Upper lobe of left lung (tissue), 6 donors: ENCODE measurements at regions not wholly inside any gene's neighbourhood (a gene's known extent, or its start where the extent isn't known, plus 50 kb on each side); places are given as distances from the start of the nearest gene placed in this dataset.
"Not testable (repeated sequence)": the region's sequence is repeated elsewhere in the genome, so short reads cannot be mapped to it uniquely, and the experiment has no call there.

Source experiments
- ATAC-seq, 2 donors: fragments of 200-7000 bp; cut with Tn5 transposase; one replicate each; pipeline ENCODE4 v1.9.1; 2022; ENCODE audit warnings: mild to moderate bottlenecking in 2 of 2, moderate library complexity in 2 of 2; ENCODE audit not compliant: low FRiP score in 2 of 2
- DNase-seq, 2 donors: peaks; one replicate each; pipeline ENCODE4 v3.0.0-alpha.2; 2019 to 2020
- H3K27ac ChIP-seq, 4 donors: fragments of 200-600 bp; sonication (generic); one replicate each; pipeline ENCODE4 v1.5.1; 2016 to 2019
- H3K27me3 ChIP-seq, 4 donors: fragments of 200-600 bp; sonication (generic); one replicate each; pipeline ENCODE4 v1.5.1; 2017 to 2019
- H3K36me3 ChIP-seq, 4 donors: fragments of 200-600 bp; sonication (generic); one replicate each; pipeline ENCODE4 v1.5.1; 2016 to 2019
- H3K4me1 ChIP-seq, 4 donors: fragments of 200-600 bp; sonication (generic); one replicate each; pipeline ENCODE4 v1.5.1; 2018 to 2019
- H3K4me3 ChIP-seq, 4 donors: fragments of 200-600 bp; sonication (generic); one replicate each; pipeline ENCODE4 v1.5.1; 2017 to 2019; ENCODE audit warnings: mild to moderate bottlenecking in 2 of 4, moderate library complexity in 1 of 4
- H3K9me3 ChIP-seq, 4 donors: fragments of 200-600 bp; sonication (generic); one replicate each; pipeline ENCODE4 v1.5.1; 2018 to 2019
- EP300 ChIP-seq, 4 donors: sonication (generic); formaldehyde crosslinking; IDR thresholded peaks; one replicate each; pipeline ENCODE4 v1.5.1; 2017; ENCODE audit warnings: antibody characterized with exemption in 4 of 4, control low read depth in 2 of 4
- POLR2A ChIP-seq, 4 donors: fragments of 450-650 bp; IDR thresholded peaks; one replicate each; pipeline ENCODE4 v1.5.1; 2016 to 2017; ENCODE audit warnings: antibody characterized with exemption in 4 of 4, mild to moderate bottlenecking in 2 of 4
- POLR2AphosphoS5 ChIP-seq, 2 donors: sonication (generic); formaldehyde crosslinking; IDR thresholded peaks; one replicate each; pipeline ENCODE4 v1.5.1; 2017; ENCODE audit warnings: antibody characterized with exemption in 2 of 2
- WGBS, 2 donors: methylation state at CpG; one replicate each; pipeline ENCODE4 v1.1.5; 2017 to 2018; 5-methylcytosine and 5-hydroxymethylcytosine counted together
- TF ChIP-seq, protein P1 (sequence below), 6 experiments: fragments of 450-650 bp in 4 of 6; fragments of 200-600 bp in 2 of 6; sonication (generic) in 2 of 6; IDR thresholded peaks; one replicate each; pipeline ENCODE4 v1.5.1; 2016 to 2019; ENCODE audit warnings: antibody characterized with exemption in 6 of 6
- donor health status: DM: no; HTN: no; CAD: no; lungs with moderate emphysema.
- donor health status: DM: no; HTN: yes; CAD: no; lungs with severe emphysema.

DNA sequence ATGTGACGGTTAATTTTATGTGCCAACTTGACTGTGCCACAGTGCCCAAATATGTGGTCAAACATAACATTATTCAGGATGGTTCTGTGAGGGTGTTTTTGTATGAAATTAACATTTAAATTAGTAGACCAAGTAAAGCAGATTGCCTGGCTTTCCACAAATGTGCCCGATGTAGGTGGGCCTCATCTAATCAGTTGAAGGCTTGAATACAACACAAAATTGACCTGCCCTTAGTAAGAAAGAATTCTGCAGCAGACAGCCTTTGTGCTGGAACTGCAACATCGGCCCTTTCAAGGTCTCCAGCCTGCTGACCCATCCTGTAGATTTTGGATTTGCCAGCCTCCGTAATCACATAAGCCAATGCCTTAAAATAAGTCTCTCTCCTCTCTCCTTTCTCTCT lies 215.9 kb downstream of the MEX3B start:
- DNase-seq (no peak), ATAC-seq (no peak)
- no peak for TF ChIP-seq POLR2A (IDR thresholded peaks at IDR 0.05)
- no peak for TF ChIP-seq EP300 (IDR thresholded peaks at IDR 0.05)
- TF ChIP-seq POLR2AphosphoS5 (IDR thresholded peaks at IDR 0.05): no peak
- TF ChIP-seq, protein P1, sequence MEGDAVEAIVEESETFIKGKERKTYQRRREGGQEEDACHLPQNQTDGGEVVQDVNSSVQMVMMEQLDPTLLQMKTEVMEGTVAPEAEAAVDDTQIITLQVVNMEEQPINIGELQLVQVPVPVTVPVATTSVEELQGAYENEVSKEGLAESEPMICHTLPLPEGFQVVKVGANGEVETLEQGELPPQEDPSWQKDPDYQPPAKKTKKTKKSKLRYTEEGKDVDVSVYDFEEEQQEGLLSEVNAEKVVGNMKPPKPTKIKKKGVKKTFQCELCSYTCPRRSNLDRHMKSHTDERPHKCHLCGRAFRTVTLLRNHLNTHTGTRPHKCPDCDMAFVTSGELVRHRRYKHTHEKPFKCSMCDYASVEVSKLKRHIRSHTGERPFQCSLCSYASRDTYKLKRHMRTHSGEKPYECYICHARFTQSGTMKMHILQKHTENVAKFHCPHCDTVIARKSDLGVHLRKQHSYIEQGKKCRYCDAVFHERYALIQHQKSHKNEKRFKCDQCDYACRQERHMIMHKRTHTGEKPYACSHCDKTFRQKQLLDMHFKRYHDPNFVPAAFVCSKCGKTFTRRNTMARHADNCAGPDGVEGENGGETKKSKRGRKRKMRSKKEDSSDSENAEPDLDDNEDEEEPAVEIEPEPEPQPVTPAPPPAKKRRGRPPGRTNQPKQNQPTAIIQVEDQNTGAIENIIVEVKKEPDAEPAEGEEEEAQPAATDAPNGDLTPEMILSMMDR (IDR thresholded peaks at IDR 0.05): no peak
- no peak overlapping the region for H3K27ac ChIP-seq
- H3K4me1 ChIP-seq: no peaks in the 10 kb centered on the region
- no peaks in the 10 kb centered on the region for H3K9me3 ChIP-seq
- 88 to 89% methylated on average over 4 of the region's 4 CpGs for WGBS, 2 donors
- no peaks in the 10 kb centered on the region for H3K27me3 ChIP-seq
- no peak overlapping the region for H3K4me3 ChIP-seq
- H3K36me3 ChIP-seq: no peaks in the 10 kb centered on the region

DNA sequence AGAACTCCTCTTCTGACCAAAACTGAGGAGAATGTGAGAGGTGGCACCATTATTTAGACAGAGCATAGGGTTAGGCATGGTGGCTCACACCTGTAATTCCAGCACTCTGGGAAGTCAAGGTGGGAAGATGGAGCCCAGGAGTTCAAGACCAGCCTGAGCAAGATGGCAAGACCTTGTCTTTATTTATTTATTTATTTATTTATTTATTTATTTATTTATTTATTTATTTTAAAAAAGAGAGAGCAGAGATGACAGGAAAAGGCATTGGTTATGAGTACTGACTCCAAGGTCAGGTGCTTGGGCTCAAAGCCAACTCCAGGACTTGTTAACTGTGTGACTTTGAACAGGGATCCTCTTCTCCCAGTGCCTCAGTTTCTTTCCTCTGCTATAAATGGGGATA lies 217.7 kb downstream of the MEX3B start:
- Histone ChIP-seq H3K27me3 (no peaks in the 10 kb centered on the region), H3K4me1 (no peaks in the 10 kb centered on the region), H3K9me3 (no peaks in the 10 kb centered on the region), H3K27ac (no peak overlapping the region), H3K36me3 (no peaks in the 10 kb centered on the region), H3K4me3 (no peak overlapping the region)
- DNase-seq: no peak
- TF ChIP-seq EP300 (IDR thresholded peaks at IDR 0.05): no peak
- TF ChIP-seq, protein P1 (IDR thresholded peaks at IDR 0.05): no peak
- TF ChIP-seq POLR2A (IDR thresholded peaks at IDR 0.05): no peak
- no peak for TF ChIP-seq POLR2AphosphoS5 (IDR thresholded peaks at IDR 0.05)
- no peak for ATAC-seq

GRCh38 chr15:81825136-81825535 lies 220.7 kb downstream of the MEX3B start:
- Histone ChIP-seq H3K4me1 (no peaks in the 10 kb centered on the region), H3K4me3 (no peak overlapping the region), H3K36me3 (no peaks in the 10 kb centered on the region), H3K27me3 (no peaks in the 10 kb centered on the region), H3K9me3 (no peaks in the 10 kb centered on the region), H3K27ac (no peak overlapping the region)
- ATAC-seq: no peak
- no peak for DNase-seq
- TF ChIP-seq POLR2A (IDR thresholded peaks at IDR 0.05): no peak
- no peak for TF ChIP-seq EP300 (IDR thresholded peaks at IDR 0.05)
- TF ChIP-seq POLR2AphosphoS5 (IDR thresholded peaks at IDR 0.05): no peak
- TF ChIP-seq, protein P1 (IDR thresholded peaks at IDR 0.05): no peak
- WGBS, 2 donors: 61 to 71% methylated on average over 2 of the region's 2 CpGs

DNA sequence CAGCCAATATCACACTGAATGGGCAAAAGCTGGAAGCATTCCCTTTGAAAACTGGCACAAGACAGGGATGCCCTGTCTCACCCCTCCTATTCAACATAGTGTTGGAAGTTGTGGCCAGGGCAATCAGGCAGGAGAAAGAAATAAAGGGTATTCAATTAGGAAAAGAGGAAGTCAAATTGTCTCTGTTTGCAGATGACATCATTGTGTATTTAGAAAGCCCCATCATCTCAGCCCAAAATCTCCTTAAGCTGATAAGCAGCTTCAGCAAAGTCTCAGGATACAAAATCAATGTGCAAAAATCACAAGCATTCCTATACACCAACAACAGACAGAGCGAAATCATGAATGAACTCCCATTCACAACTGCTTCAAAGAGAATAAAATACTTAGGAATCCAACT lies 223.2 kb downstream of the MEX3B start:
- not testable (repeated sequence) for ATAC-seq, H3K4me1 ChIP-seq, H3K36me3 ChIP-seq, DNase-seq, H3K9me3 ChIP-seq, H3K4me3 ChIP-seq, H3K27me3 ChIP-seq, H3K27ac ChIP-seq
- WGBS, 2 donors: 70 to 88% methylated on average over 1 of the region's 1 CpG

GRCh38 chr15:81819924-81820635 lies 225.7 kb downstream of the MEX3B start:
- Histone ChIP-seq H3K27me3 (no peaks in the 10 kb centered on the region), H3K27ac (no peak overlapping the region), H3K9me3 (no peaks in the 10 kb centered on the region), H3K4me3 (no peak overlapping the region), H3K4me1 (no peaks in the 10 kb centered on the region), H3K36me3 (no peaks in the 10 kb centered on the region)
- 76 to 92% methylated on average over 5 of the region's 5 CpGs for WGBS, 2 donors
- TF ChIP-seq POLR2A (IDR thresholded peaks at IDR 0.05): no peak
- no peak for TF ChIP-seq POLR2AphosphoS5 (IDR thresholded peaks at IDR 0.05)
- TF ChIP-seq, protein P1 (IDR thresholded peaks at IDR 0.05): no peak
- TF ChIP-seq EP300 (IDR thresholded peaks at IDR 0.05): no peak
- no peak for DNase-seq
- no peak for ATAC-seq
